ENCODE measurements at regions not wholly inside any gene's neighbourhood (a gene's known extent, or its start where the extent isn't known, plus 50 kb on each side); places are given as distances from the start of the nearest gene placed in this dataset.

GRCh38 chr5:5886812-5887486 is 464.5 kb downstream of the ICE1 start:
- peak; percentile 72 for TF ChIP-seq CTCF (IDR thresholded peaks at IDR 0.05; ENCODE audit: low read length)
- TF ChIP-seq EZH2 (IDR thresholded peaks at IDR 0.05; ENCODE audit: borderline replicate concordance, low read length) = no peak
